ENCODE measurements at regions not wholly inside any gene's neighbourhood (a gene's known extent, or its start where the extent isn't known, plus 50 kb on each side); places are given as distances from the start of the nearest gene placed in this dataset.

DNA sequence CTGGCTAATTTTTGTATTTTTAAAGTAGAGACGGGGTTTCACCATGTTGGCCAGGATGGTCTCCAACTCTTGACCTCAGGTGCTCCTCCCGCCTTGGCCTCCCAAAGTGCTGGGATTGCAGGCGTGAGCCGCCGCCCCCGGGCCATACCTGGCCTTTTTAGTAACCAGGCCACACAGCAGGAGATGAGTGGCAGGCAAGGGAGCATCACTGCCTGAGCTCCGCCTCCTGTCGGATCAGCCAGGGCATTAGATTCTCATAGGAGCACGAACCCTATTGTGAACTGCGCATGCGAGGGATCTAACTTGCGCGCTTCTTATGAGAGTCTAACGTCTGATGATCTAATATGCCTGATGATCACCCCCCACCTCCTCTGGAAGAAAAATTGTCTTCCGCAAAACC, 308.7 kb upstream of the PRMT6 start:
- Histone ChIP-seq H3K4me2 (ENCODE audit: control insufficient read depth, insufficient read depth) (no peak overlapping the region), H3K27ac (ENCODE audit: control insufficient read depth, insufficient read depth) (no peak overlapping the region), H3K36me3 (ENCODE audit: control insufficient read depth in 2 of 2, insufficient read depth in 2 of 2, low read length in 1 of 2) (no peaks in the 10 kb centered on the region), H2AFZ (ENCODE audit: control insufficient read depth, low read depth, low read length) (no peak overlapping the region), H3K9ac (ENCODE audit: control insufficient read depth, insufficient read depth, low read length) (no peak overlapping the region), H3K4me1 (ENCODE audit: control insufficient read depth, insufficient read depth, low read length) (no peaks in the 10 kb centered on the region), H3K79me2 (ENCODE audit: control insufficient read depth, insufficient read depth, low read length) (no peaks in the 10 kb centered on the region), H3K4me3 (no peak overlapping the region), H3K9me3 (replicated peaks; ENCODE audit: control insufficient read depth, insufficient read depth, low read length) (no peaks in the 10 kb centered on the region), H4K20me1 (ENCODE audit: control insufficient read depth, insufficient read depth) (no peaks in the 10 kb centered on the region), H3K27me3 (replicated peaks in 1 of 2; ENCODE audit: control insufficient read depth in 2 of 2, insufficient read depth in 2 of 2, low read length in 1 of 2) (no peaks in the 10 kb centered on the region)
- ChIA-PET RAD21 (ENCODE audit: unreplicated experiment) (no interaction called here), SMC1A (ENCODE audit: uncharacterized antibody, unreplicated experiment) (no interaction called here), CTCF (no interaction called here), POLR2A (no interaction called here)
- FAIRE-seq (no peak), DNase-seq (ENCODE audit: low read depth, low spot score) (no peak), ATAC-seq (no peak)
- no peak for TF ChIP-seq MTA2 (IDR thresholded peaks at IDR 0.05; ENCODE audit: low read depth)
- TF ChIP-seq, protein P1, sequence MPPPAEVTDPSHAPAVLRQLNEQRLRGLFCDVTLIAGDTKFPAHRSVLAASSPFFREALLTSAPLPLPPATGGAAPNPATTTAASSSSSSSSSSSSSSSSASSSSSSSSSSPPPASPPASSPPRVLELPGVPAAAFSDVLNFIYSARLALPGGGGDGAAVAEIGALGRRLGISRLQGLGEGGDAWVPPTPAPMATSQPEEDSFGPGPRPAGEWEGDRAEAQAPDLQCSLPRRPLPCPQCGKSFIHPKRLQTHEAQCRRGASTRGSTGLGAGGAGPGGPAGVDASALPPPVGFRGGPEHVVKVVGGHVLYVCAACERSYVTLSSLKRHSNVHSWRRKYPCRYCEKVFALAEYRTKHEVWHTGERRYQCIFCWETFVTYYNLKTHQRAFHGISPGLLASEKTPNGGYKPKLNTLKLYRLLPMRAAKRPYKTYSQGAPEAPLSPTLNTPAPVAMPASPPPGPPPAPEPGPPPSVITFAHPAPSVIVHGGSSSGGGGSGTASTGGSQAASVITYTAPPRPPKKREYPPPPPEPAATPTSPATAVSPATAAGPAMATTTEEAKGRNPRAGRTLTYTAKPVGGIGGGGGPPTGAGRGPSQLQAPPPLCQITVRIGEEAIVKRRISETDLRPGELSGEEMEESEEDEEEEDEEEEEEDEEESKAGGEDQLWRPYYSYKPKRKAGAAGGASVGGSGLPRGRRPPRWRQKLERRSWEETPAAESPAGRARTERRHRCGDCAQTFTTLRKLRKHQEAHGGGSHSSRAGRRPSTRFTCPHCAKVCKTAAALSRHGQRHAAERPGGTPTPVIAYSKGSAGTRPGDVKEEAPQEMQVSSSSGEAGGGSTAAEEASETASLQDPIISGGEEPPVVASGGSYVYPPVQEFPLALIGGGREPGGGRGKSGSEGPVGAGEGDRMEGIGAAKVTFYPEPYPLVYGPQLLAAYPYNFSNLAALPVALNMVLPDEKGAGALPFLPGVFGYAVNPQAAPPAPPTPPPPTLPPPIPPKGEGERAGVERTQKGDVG (CRISPR knock-in tag; IDR thresholded peaks at IDR 0.05), result no peak
- no peak for TF ChIP-seq BRCA1 (IDR thresholded peaks at IDR 0.05; ENCODE audit: low read depth, low read length)
- whole genome bisulfite sequencing (ENCODE audit: insufficient coverage, insufficient replicate concordance, low lambda C conversion rate, missing lambda C conversion rate), result 64% methylated on average over 15 of the region's 15 CpGs
- in situ Hi-C loops (cut with MboI) (no loop called here), intact Hi-C loops (cut with micrococcal nuclease; ENCODE audit: unreplicated experiment) (no loop called here)
- no TSS peak for BruUV-seq (replicated peaks)

DNA sequence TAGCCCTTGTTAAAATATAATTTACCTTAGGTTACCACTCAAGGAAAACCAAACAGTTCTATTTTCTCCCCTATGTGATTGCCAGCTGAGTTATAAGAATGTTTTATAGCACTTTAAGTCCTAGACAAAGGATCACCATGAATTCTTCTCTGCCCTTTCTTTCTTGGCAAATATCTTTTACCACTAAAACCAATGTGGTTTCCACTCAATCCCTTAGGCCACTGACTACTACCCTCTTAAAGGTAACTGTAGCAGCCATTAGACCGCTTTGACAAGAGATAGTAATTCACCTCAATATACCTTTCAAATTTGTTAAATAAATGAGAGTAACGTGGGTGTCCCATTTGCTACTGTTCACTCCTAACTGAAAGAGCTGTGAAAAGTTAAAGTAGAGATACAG, 307.9 kb upstream of the PRMT6 start:
- ChIA-PET POLR2A (no interaction called here), RAD21 (ENCODE audit: unreplicated experiment) (no interaction called here), CTCF (no interaction called here), SMC1A (ENCODE audit: uncharacterized antibody, unreplicated experiment) (no interaction called here)
- WGBS (ENCODE audit: insufficient coverage, insufficient replicate concordance, low lambda C conversion rate, missing lambda C conversion rate), result 0% methylated on average over 2 of the region's 2 CpGs
- H3K9ac ChIP-seq (ENCODE audit: control insufficient read depth, insufficient read depth, low read length), result no peak overlapping the region
- H4K20me1 ChIP-seq (ENCODE audit: control insufficient read depth, insufficient read depth), result no peaks in the 10 kb centered on the region
- H3K4me3 ChIP-seq, result no peak overlapping the region
- H3K79me2 ChIP-seq (ENCODE audit: control insufficient read depth, insufficient read depth, low read length), result no peaks in the 10 kb centered on the region
- H3K27ac ChIP-seq (ENCODE audit: control insufficient read depth, insufficient read depth), result no peak overlapping the region
- ATAC-seq, result no peak
- no peaks in the 10 kb centered on the region for H3K27me3 ChIP-seq (replicated peaks in 1 of 2; ENCODE audit: control insufficient read depth in 2 of 2, insufficient read depth in 2 of 2, low read length in 1 of 2)
- intact Hi-C loops (cut with micrococcal nuclease; ENCODE audit: unreplicated experiment) (no loop called here), in situ Hi-C loops (cut with MboI) (no loop called here)
- no peak for FAIRE-seq
- H3K36me3 ChIP-seq (ENCODE audit: control insufficient read depth in 2 of 2, insufficient read depth in 2 of 2, low read length in 1 of 2), result no peaks in the 10 kb centered on the region
- H3K4me1 ChIP-seq (ENCODE audit: control insufficient read depth, insufficient read depth, low read length), result no peaks in the 10 kb centered on the region
- H3K9me3 ChIP-seq (replicated peaks; ENCODE audit: control insufficient read depth, insufficient read depth, low read length), result no peaks in the 10 kb centered on the region
- DNase-seq (ENCODE audit: low read depth, low spot score), result no peak
- BruUV-seq (replicated peaks), result no TSS peak
- no peak overlapping the region for H2AFZ ChIP-seq (ENCODE audit: control insufficient read depth, low read depth, low read length)
- H3K4me2 ChIP-seq (ENCODE audit: control insufficient read depth, insufficient read depth), result no peak overlapping the region
- TF ChIP-seq, protein P2, sequence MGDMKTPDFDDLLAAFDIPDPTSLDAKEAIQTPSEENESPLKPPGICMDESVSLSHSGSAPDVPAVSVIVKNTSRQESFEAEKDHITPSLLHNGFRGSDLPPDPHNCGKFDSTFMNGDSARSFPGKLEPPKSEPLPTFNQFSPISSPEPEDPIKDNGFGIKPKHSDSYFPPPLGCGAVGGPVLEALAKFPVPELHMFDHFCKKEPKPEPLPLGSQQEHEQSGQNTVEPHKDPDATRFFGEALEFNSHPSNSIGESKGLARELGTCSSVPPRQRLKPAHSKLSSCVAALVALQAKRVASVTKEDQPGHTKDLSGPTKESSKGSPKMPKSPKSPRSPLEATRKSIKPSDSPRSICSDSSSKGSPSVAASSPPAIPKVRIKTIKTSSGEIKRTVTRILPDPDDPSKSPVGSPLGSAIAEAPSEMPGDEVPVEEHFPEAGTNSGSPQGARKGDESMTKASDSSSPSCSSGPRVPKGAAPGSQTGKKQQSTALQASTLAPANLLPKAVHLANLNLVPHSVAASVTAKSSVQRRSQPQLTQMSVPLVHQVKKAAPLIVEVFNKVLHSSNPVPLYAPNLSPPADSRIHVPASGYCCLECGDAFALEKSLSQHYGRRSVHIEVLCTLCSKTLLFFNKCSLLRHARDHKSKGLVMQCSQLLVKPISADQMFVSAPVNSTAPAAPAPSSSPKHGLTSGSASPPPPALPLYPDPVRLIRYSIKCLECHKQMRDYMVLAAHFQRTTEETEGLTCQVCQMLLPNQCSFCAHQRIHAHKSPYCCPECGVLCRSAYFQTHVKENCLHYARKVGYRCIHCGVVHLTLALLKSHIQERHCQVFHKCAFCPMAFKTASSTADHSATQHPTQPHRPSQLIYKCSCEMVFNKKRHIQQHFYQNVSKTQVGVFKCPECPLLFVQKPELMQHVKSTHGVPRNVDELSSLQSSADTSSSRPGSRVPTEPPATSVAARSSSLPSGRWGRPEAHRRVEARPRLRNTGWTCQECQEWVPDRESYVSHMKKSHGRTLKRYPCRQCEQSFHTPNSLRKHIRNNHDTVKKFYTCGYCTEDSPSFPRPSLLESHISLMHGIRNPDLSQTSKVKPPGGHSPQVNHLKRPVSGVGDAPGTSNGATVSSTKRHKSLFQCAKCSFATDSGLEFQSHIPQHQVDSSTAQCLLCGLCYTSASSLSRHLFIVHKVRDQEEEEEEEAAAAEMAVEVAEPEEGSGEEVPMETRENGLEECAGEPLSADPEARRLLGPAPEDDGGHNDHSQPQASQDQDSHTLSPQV (IDR thresholded peaks at IDR 0.05), result no peak
- no peak for TF ChIP-seq RELA (IDR thresholded peaks at IDR 0.05; ENCODE audit: borderline replicate concordance, partially characterized antibody)
- TF ChIP-seq FOS (IDR thresholded peaks at IDR 0.05; ENCODE audit: borderline replicate concordance, extremely low read depth, insufficient read length), result no peak
- TF ChIP-seq ESRRA (IDR thresholded peaks at IDR 0.05; ENCODE audit: low read length), result no peak
- TF ChIP-seq RB1 (IDR thresholded peaks at IDR 0.05; ENCODE audit: borderline replicate concordance), result no peak
- TF ChIP-seq MYB (IDR thresholded peaks at IDR 0.05; ENCODE audit: borderline replicate concordance, low read depth, low read length), result no peak
- TF ChIP-seq SREBF1 (IDR thresholded peaks at IDR 0.05; ENCODE audit: low read length), result no peak
- no peak for TF ChIP-seq TBL1XR1 (IDR thresholded peaks at IDR 0.05; ENCODE audit: low read depth, low read length)
- no peak for TF ChIP-seq EZH2 (IDR thresholded peaks at IDR 0.05; ENCODE audit: borderline replicate concordance, control insufficient read depth, low read depth, low read length)

All from GM12878 (cell line).